CMK (cell line): ENCODE measurements at regions not wholly inside any gene's neighbourhood (a gene's known extent, or its start where the extent isn't known, plus 50 kb on each side); places are given as distances from the start of the nearest gene placed in this dataset.

Source experiments
- DNase-seq: peaks from one replicate; pipeline ENCODE4 v3.0.0-alpha.2; 2010; ENCODE audit warnings: low read depth

DNA sequence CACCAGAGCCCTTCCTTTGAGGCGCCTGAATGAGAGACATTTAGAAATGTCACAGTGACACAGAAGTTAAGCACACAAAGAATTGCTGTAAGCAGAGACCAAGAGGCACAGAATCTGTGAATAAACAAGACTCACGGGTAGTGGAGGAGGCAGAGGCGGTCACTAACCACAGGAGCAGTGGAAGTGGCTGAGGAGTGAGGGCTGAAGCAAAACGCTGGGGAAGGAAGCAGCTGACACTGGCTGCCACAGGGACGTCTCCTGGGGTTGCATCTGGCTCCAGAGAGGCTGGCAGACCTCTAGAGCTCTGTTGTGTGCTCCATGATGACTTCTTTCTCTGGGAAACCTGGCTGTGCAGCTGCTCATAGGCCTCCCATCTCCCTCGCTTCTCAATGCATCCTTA, 65.0 kb upstream of the SLC2A12 start:
- DNase-seq = no peak

GRCh38 chr6:134115715-134116074, 63.3 kb upstream of the SLC2A12 start:
- no peak for DNase-seq

DNA sequence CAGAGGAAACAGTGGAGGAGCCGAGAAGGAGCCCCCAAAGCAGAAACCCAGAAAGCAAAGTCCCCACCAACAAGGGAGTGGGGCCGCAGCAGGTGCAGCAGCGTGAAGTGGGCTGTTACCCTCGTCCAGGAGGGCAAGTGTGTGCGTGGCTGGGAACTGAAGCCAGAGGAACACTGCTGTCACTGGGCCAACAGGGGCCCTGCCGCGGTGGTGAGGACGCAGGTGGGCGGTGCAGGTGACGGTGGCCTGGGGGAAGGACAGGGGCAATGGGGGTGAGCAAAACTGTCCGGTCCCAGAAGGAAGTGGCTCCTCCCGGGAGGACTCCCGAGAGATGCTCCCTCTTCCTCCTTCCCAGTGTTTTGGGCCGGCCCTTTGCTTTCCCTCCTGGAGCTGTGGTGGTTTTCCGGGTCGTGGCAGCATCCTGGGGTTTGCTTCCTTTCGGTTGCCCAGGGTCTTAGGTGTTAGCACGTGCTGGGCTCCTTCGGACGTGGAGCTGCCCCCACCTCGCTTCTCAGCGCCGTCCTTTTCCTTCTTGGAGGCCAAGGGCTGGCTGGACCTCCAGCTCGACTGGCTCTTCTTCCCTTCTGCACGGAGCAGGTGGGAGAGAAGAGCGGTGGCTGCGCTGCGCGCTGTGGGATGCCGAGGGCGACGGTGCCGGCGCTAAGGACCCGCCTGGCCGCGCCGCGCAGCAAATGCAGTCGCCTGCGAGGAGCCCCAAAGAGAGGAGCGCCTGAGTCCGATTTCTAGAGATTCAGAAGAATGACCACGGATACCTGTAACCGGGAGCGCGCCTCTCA, 62.7 kb upstream of the SLC2A12 start:
- no peak for DNase-seq

GRCh38 chr6:134114489-134114888, 62.1 kb upstream of the SLC2A12 start:
- no peak for DNase-seq

- DNase-seq = no peak
These were observed 59.3 kb upstream of the SLC2A12 start for GRCh38 chr6:134111726-134112125.

DNA sequence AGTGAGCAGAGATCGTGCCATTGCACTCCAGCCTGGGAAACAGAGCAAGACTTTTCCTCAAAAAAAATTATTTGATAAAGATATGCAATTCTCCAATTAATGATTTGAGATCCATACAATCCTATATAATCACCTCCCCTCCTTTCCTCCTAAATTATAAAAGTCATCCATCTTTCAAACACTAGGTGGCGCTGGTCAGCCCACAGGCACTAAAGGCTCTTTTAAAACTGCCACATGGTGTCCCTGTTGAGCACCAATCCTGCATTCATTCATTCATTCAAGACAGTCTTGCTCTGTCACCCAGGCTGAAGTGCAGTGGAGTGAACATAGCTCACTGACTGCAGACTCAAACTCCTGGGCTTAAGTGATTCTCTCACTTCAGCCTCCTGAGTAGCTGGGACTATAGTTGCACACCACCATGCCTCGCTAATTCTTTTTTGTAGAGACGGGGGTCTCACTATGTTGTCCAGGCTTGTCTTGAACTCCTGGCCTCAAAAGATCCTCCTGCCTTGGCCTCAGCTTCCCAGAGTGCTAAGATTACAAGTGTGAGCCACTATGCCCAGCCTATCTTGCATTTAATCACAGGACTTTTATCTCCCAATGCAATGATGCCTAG, 58.7 kb upstream of the SLC2A12 start:
- DNase-seq = peak; percentile 48

DNA sequence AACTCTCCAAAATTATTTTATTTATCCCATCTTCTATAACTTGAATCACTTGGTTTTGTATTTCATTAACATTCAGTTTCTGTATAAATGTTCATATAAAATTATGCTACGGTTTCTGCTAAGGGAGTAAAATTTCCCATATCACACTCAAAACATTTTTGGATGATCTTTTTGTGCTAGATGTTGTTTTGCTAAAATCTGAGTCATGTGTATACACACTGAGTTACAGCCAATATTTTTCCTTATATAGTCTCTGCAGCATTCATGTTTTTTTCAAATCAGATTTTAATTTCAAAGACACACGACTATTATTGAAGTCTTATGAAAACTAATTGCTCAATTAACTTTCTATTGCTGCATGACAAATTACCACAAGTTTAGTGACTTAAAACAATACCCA, 54.3 kb upstream of the SLC2A12 start:
- DNase-seq = no peak

- no peak for DNase-seq
These were observed 53.5 kb upstream of the SLC2A12 start for GRCh38 chr6:134105940-134106339.

- no peak for DNase-seq
These were observed 50.6 kb upstream of the SLC2A12 start for GRCh38 chr6:134103006-134103405.
